ENCODE measurements at regions not wholly inside any gene's neighbourhood (a gene's known extent, or its start where the extent isn't known, plus 50 kb on each side); places are given as distances from the start of the nearest gene placed in this dataset.

- TF ChIP-seq, protein P1, sequence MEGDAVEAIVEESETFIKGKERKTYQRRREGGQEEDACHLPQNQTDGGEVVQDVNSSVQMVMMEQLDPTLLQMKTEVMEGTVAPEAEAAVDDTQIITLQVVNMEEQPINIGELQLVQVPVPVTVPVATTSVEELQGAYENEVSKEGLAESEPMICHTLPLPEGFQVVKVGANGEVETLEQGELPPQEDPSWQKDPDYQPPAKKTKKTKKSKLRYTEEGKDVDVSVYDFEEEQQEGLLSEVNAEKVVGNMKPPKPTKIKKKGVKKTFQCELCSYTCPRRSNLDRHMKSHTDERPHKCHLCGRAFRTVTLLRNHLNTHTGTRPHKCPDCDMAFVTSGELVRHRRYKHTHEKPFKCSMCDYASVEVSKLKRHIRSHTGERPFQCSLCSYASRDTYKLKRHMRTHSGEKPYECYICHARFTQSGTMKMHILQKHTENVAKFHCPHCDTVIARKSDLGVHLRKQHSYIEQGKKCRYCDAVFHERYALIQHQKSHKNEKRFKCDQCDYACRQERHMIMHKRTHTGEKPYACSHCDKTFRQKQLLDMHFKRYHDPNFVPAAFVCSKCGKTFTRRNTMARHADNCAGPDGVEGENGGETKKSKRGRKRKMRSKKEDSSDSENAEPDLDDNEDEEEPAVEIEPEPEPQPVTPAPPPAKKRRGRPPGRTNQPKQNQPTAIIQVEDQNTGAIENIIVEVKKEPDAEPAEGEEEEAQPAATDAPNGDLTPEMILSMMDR (conservative IDR thresholded peaks at IDR 0.05; ENCODE audit: low read depth, low read length), result peak; percentile 37; the same call in 1 of the 2 replicates
- no peak for TF ChIP-seq EZH2 (IDR thresholded peaks at IDR 0.05; ENCODE audit: borderline replicate concordance, low read depth, low read length, poor library complexity, severe bottlenecking)
These were observed 59.7 kb upstream of the PRSS1 start for GRCh38 chr7:142689439-142690120.
